ENCODE measurements at regions not wholly inside any gene's neighbourhood (a gene's known extent, or its start where the extent isn't known, plus 50 kb on each side); places are given as distances from the start of the nearest gene placed in this dataset.

- no peak overlapping the region for H3K9ac ChIP-seq (replicated peaks in 1 of 4; ENCODE audit: extremely low read depth in 1 of 4, low read depth in 3 of 4, low read length in 3 of 4)
- no peak overlapping the region for H4K91ac ChIP-seq (replicated peaks; ENCODE audit: insufficient read length, low read length)
- no peak overlapping the region for H3K14ac ChIP-seq (ENCODE audit: insufficient read length)
- H2BK120ac ChIP-seq (replicated peaks; ENCODE audit: low read depth, low read length): no peak overlapping the region
- no peak overlapping the region for H2AFZ ChIP-seq (ENCODE audit: low read length)
- H2BK15ac ChIP-seq (ENCODE audit: low read length): no peak overlapping the region
- no peak overlapping the region for H3K27ac ChIP-seq (ENCODE audit: low read depth, low read length)
- no peaks in the 10 kb centered on the region for H3K27me3 ChIP-seq (replicated peaks in 1 of 4; ENCODE audit: control insufficient read depth in 3 of 4, extremely low read depth in 1 of 4, insufficient read depth in 3 of 4, low read length in 3 of 4)
- FAIRE-seq: no peak
- no peaks in the 10 kb centered on the region for H3K23me2 ChIP-seq (ENCODE audit: low read depth, low read length)
- no peak overlapping the region for H2BK5ac ChIP-seq (ENCODE audit: low read depth, low read length)
- no peak overlapping the region for H4K5ac ChIP-seq (ENCODE audit: insufficient read length, low read depth, low read length)
- H3K4me2 ChIP-seq (ENCODE audit: insufficient read depth in 1 of 2, low read depth in 2 of 2, low read length in 2 of 2): no peak overlapping the region
- H3K79me1 ChIP-seq (ENCODE audit: low read depth, low read length): no peaks in the 10 kb centered on the region
- ChIA-PET CTCF (ENCODE audit: partially characterized antibody) (interaction anchor here (0.6 to 3.0 kb wide), 8 partner anchors 9 to 1258 kb away, joined by 3 to 21 read pairs (median 4); no protein-coding TSS in a partner anchor), POLR2A (ENCODE audit: partially characterized antibody) (no interaction called here)
- no peak for TF ChIP-seq EGR1 (IDR thresholded peaks at IDR 0.05; ENCODE audit: borderline replicate concordance, low read depth, low read length)
- no peak overlapping the region for H2BK12ac ChIP-seq (ENCODE audit: low read depth, low read length)
- peaks cover 7 to 9% of the 10 kb centered on the region in 2 experiments; a peak in 2 of 4 replicates for H3K9me3 ChIP-seq (ENCODE audit: insufficient read depth in 2 of 2, low read depth in 1 of 2, low read length in 1 of 2)
- H3K36me3 ChIP-seq (ENCODE audit: control insufficient read depth in 2 of 4, insufficient read depth in 4 of 4, low read length in 3 of 4): peaks cover 0 to 5% (median 0%) of the 10 kb centered on the region in 4 experiments; a peak in 1 of 8 replicates
- WGBS, 2 experiments (ENCODE audit: extremely low coverage in 1 of 2, insufficient coverage in 1 of 2, insufficient read length in 1 of 2, insufficient replicate concordance in 2 of 2, low coverage in 1 of 2, low lambda C conversion rate in 2 of 2, missing lambda C conversion rate in 1 of 2): 92% methylated on average over 4 of the region's 4 CpGs; no CpG with 5 or more reads in 1 of the 2 experiments
- H2BK20ac ChIP-seq (ENCODE audit: low read length): no peak overlapping the region
- no peak overlapping the region for H3K23ac ChIP-seq (ENCODE audit: insufficient read length)
- H3K4ac ChIP-seq (replicated peaks; ENCODE audit: insufficient read length, low read depth, low read length): no peak overlapping the region
- no peaks in the 10 kb centered on the region for H3K4me1 ChIP-seq (replicated peaks in 1 of 4; ENCODE audit: control insufficient read depth in 3 of 4, insufficient read depth in 4 of 4, low read length in 3 of 4)
- no peak overlapping the region for H3K56ac ChIP-seq (replicated peaks; ENCODE audit: insufficient read length, low read depth, low read length)
- H3K79me2 ChIP-seq (ENCODE audit: control insufficient read depth in 1 of 2, insufficient read depth in 2 of 2, low read length in 2 of 2): no peaks in the 10 kb centered on the region
- no peak overlapping the region for H3K18ac ChIP-seq (ENCODE audit: extremely low read depth, low read length)
- no peak for DNase-seq (ENCODE audit: low read depth in 1 of 2, low spot score in 2 of 2)
- H4K8ac ChIP-seq (ENCODE audit: extremely low read depth, insufficient read depth, low read length): no peak overlapping the region
- H4K20me1 ChIP-seq (replicated peaks in 1 of 2; ENCODE audit: control insufficient read depth in 1 of 2, insufficient read depth in 2 of 2, low read length in 2 of 2): no peaks in the 10 kb centered on the region
- no peak overlapping the region for H2AK5ac ChIP-seq (ENCODE audit: low read depth, low read length)
- no peak overlapping the region for H3K4me3 ChIP-seq (ENCODE audit: extremely low read depth in 1 of 4, insufficient read depth in 2 of 4, low read depth in 3 of 4, low read length in 4 of 4)
These were observed 65.1 kb upstream of the SLC28A3 start for GRCh38 chr9:84405667-84406066.

All from H1 (cell line).